HG03060 (cell line): ENCODE measurements at regions not wholly inside any gene's neighbourhood (a gene's known extent, or its start where the extent isn't known, plus 50 kb on each side); places are given as distances from the start of the nearest gene placed in this dataset.

ENCODE experiments used
- ATAC-seq: cut with Tn5 transposase; IDR thresholded peaks from one replicate; pipeline ENCODE4 v1.9.1; 2021; ENCODE audit warnings: low read depth, moderate number of reproducible peaks; ENCODE audit not compliant: unreplicated experiment

DNA sequence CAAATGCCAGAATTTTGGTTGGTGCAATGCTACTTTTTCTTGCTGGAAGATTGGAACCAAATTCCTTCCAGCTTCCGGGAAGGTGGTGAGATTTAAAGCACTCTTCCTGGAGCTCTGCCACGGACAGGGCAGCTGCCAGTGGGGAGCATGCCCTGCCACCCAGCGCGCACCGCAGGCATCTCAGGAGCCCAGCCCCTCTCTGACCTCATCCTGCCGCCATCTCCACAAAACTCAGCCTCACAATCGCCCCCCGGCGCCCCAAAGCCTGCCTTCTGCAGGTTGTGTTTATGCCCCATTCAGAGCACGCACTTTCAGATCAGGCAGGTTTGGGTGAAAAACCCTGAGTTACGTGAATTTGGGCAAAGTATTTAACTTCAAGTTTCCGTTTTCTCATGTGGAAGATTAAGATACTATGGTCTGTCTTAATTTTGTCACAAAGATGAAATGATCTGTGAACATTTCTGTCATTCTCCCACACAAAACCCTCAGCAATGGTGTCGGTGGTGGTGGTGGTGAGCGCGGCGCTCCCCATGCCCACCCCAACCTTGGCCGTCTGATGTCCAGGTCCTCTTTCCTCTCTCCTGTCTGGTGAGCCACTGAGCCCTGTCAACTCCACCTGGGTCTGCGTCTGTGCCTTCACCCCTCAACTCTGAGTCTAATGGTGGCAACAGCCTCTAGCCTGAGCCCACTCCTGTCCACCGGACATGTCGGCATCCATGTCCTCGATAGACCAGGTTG lies 282.8 kb upstream of the SALL3 start:
- ATAC-seq, result no peak

DNA sequence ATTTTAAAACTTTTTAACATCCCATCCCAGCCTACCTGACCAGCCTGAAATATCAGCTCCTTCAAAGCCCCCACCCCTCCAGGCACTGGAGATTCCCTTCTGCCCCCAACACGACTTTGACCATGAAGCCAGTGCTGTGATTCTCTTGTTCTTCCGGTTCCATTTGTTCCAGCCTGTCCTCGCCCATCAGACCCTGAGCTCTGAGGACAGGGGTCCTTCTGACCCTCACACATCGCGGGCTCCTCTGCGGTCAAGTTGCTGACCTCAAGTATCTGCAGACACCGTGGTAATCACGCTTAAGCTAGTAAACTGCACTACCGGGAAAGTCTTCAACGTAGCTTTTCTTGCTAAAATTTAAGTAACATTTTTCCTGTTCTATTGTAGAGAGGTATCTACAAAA lies 282.2 kb upstream of the SALL3 start:
- no peak for ATAC-seq

DNA sequence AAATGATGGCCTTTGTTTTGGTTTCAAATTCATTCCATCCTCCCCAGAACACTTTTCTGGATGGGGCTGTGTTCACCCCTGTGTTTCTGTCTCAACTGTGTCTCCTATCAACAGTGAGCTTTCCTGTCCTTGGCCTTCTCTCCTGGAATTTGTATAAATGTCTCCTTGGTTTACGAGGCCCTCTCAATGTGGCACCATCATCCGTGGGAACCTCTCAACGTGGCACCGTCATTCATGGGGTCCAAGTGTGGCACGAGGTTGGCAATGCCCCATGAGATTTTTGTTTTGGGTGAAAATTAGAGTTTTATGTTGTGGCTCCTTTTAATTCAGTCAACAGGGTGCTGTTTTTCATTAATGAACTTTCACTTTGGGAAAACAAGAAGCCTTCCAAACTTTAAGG lies 280.7 kb upstream of the SALL3 start:
- ATAC-seq, result no peak

DNA sequence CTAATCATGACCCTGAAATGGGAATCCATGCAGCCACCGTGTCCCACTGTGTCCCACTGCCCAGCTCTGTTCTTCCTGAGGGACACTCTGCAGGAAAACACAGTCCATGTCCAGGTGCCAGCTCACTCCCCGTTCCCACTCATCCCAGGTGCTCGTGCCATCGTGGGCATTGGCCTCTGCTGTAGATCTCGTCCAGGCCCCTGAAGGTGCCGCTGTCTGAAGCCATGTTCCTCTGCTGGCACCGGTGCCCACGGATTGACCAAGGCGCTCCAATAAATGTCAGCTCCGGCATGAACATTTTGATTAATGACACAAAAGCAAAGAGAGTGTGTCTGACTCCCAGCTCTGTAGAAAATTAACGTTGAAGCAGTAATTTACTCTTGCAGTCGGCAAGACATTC lies 280.1 kb upstream of the SALL3 start:
- no peak for ATAC-seq

DNA sequence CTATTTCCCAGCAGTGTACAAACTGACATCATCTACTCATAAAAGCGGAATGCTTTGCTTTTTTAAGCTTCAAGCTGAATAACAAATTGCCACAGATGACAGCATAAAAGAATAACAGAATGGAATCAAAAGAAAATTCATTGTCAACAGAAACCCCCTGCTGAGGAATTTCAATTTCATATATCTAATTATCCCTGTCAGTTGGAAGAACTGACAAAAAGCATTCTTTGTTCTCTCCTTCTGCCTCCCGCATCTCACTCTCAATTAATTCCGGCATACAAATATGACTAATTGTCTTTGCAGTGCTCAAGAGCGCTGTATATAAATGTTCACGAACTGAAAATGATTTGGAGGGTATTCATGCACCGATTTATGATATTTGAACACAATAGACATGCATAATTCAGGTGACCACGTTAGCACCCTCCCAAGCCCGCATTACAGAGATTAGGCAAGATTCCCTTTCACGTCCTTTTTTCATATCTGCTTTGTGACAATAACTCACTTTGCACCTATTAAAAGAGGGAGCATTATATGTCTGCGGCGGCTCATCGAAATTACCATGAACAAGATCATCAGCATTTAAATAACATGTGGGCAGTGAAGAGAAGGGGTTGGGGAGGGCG lies 277.7 kb upstream of the SALL3 start:
- no peak for ATAC-seq

DNA sequence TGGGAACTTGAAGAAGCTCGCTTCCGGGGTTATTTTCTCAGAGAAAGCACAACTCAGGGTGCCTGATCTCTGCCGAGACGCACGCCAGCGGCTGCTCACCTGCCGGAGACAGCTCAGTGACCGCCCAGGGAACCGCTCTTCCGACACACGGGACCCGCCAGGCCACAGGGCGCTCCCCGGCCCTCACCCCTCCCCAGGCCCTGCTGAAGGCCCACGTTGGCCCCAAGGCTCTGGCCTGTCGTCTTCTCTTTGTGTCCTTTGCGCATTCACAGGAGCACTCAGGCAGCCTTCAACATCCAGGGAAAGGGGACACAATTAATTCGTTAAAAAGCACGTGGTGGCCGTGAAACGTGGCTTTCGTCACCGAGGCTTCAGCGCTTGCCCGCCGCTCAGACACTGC lies 276.3 kb upstream of the SALL3 start:
- ATAC-seq, result no peak

DNA sequence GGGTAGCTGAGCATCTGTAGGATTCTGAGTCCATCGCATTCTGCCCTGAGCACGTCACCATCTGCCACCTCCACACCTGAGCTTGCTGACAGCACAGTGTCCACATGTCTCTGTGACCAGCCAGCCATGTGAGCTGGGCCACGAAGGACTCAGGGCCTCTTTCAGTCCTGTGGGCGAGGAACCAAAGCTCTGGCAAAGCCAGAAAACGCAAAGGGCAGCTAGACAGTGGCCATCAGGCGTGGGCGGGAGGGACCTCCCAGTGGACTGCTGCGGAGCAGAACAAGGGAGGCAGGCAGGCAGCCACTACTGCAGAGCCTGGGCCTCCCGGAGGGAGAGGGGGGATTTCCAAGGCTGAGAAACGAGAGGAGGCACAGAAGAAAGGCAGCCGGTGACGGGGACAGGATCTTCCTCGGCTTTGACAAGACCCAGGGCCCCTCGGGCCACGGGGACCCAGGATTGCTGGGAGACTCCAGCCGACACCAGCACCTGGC lies 274.6 kb upstream of the SALL3 start:
- no peak for ATAC-seq

DNA sequence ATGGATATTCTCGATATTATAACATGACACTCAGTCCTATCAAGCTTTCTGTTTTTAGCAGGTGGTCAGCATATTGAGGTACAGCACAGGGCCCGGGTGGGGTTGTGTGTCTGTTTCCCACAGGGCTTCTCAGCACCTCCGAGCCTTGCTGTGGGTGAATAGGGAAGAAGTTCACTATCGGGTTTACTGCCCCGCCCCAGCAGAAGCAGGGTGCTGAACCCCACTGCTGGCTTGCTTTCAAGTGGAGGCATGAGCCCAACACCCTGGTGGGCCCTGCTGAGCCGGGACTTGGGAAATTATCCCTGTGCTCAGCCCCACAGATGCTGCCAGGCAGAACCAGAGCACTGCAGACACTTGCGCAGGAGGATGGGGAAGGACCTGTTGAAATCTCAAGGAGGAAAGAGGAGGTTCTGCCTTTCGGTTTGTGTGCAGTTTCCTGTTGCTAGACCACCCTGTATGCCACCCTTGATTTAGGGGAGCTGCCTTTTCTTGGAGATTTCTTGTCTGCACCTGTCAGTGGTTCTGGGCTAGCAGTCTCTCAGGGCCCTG lies 270.3 kb upstream of the SALL3 start:
- no peak for ATAC-seq

DNA sequence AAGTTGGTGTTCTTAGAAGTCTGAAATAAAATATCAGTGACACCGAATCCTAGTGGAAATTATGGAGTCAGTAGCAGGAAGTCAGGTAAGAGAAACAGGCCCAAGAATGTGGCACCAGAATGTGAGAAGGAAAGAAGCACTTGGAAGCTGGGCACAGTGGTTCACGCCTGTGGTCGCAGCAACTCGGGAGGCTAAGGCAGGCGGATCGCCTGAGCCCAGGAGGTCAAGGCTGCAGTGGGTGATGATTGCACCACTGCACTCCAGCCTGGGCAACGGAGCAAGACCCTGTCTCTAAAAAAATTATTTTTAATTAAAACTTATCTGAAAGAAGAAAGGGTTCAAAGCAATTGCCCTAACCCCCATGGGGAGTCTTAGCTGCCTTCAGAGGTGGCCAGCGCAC lies 268.3 kb upstream of the SALL3 start:
- ATAC-seq, result no peak

DNA sequence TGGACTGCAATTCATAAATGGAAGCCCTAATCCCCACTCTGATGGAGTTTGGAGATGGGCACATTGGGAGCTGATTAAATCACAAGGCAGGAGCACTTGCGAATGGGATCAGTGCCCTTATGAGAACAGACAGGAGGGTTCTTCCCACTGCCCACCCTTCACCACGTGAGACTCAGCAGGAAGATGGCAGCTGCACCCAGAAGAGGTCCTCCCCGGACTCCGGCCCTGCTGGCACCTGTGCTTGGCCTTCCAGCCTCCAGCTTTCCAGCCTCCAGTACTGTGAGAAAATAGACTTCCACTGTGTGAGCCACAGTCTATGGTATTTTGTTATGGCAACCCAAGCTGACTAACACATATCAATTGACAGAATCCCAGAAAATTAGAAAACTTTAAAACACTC lies 267.6 kb upstream of the SALL3 start:
- no peak for ATAC-seq

DNA sequence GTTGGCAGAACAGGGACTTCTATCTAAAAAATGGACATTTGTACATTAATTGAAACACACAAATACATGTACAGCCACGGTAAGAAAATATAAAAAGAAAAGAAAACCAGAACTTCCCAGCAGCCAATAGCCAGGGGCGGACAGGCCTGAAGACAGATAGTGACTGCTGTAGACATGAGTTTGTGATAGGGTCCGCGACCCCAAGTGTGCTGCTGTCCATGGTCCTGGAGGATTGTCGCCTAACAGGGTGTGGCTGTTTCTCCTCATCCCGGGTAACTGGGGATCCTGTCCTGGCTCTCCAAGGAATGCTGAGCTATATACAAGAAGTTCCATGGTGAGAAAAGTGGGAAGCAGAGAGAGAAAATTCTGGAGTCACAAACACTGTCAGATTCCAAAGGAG lies 266.5 kb upstream of the SALL3 start:
- ATAC-seq, result no peak

DNA sequence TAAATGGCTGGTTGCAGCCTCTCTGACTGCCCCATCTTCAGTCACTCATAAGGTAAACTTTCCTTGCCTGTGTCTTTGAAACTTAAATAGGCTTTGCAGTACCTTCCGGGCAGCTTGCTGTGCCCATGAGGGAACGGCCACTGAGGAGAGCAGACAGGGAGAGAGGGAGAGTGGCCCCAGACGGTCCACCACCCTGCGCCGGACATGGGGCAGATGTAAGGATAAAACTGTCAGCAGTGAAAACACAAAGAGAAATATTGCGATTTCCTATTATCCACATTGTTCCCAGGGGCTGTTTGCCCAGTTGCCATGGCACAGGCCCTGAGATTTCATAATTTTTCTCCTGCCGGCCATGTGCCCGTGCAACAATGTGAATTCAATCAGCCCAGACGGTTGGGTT lies 265.9 kb upstream of the SALL3 start:
- no peak for ATAC-seq

DNA sequence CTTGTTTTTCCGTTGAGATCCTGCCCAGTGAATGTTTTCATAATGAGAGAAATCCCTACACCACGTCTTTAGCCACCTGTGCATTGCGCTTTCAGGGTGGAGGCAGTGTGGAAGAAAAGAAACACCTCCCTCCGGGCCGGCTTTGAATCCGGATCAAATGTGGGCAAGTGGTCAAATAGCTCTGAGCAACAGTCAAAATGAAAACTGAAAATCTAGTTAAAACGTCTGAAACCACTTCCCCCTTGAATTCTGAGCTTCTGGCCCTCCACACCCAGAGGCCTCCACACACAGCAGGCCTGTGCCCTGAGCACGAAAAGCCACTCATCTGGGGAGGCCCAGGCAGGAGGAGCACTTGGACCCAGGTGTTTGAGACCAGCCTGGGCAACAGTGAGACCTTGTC lies 263.6 kb upstream of the SALL3 start:
- ATAC-seq, result no peak

DNA sequence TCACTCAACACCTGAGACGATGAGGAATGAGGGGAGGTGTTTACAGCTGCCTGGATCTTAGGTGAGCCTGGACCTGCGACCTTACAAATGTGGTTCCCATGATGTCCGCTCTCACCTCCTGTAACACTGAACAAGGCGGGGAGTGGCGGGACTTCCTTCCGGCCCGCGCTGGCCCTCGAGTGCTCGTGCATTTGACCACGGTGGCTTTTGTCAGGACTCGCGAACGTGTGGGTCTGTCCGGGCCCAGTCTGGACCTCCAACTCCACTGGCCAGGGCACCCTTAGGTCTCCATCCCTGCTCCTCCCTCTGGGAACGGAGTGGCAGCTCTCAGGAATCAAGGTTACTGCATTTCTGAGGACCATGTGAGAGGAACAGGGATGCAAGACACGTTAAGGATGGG lies 263.0 kb upstream of the SALL3 start:
- no peak for ATAC-seq

DNA sequence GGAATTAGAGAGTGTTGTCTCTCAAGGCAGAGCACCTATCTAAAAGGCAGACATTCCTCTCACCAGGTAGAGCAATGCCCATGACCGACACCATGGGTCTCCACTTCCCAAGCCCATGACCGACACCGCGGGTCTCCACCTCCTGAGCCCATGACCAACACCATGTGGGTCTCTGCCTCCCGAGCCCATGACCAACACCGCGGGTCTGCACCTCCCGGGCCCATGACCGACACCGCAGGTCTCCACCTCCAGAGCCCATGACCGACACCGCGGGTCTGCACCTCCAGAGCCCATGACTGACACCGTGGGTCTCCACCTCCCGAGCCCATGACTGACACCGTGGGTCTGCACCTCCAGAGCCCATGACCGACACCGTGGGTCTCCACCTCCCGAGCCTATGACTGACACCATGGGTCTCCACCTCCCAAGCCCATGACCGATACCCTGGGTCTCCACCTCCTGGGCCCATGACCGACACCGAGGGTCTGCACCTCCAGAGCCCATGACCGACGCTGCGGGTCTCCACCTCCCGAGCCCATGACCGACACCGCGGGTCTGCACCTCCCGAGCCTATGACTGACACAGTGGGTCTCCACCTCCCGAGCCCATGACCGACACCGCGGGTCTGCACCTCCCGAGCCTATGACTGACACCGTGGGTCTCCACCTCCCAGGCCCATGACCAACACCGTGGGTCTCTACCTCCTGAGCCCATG lies 262.4 kb upstream of the SALL3 start:
- no peak for ATAC-seq

DNA sequence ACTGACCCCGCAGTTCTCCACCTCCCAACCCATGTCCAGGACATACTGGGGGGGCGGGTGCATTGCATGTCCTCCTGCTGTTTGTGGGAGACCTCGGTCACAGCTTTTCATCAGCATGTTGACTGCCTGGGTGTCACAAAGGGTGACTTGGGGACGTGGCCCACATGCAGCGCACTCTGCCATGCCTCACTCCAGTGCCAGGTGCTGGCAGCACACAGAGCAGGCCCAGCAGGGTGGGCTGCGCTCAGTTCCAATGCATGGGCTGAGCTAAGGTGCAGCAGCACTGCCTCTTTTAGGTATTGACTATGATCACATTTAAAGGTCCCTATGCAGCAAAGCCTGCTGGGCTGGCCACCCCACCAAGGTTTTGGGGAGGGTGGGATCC lies 261.9 kb upstream of the SALL3 start:
- ATAC-seq, result no peak

DNA sequence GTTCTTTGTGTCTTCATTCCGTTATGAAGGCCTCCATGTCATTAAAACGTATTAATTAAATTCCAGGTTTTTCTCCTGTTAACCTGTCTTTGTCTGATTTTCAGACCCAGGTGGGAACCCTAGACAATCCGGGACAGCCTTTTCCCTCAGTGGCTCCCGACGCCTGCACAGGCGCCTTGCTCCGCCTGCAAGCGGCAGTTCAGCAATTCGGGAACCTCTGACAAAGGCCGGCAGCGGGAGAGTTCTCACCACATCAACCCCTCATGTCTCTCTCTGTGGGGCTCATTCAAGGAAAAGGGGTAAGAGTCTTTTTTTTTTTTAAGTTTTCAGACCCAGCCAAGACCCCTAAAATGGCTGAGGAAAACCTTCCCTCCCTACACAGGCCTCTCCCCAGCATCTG lies 259.8 kb upstream of the SALL3 start:
- ATAC-seq, result no peak

DNA sequence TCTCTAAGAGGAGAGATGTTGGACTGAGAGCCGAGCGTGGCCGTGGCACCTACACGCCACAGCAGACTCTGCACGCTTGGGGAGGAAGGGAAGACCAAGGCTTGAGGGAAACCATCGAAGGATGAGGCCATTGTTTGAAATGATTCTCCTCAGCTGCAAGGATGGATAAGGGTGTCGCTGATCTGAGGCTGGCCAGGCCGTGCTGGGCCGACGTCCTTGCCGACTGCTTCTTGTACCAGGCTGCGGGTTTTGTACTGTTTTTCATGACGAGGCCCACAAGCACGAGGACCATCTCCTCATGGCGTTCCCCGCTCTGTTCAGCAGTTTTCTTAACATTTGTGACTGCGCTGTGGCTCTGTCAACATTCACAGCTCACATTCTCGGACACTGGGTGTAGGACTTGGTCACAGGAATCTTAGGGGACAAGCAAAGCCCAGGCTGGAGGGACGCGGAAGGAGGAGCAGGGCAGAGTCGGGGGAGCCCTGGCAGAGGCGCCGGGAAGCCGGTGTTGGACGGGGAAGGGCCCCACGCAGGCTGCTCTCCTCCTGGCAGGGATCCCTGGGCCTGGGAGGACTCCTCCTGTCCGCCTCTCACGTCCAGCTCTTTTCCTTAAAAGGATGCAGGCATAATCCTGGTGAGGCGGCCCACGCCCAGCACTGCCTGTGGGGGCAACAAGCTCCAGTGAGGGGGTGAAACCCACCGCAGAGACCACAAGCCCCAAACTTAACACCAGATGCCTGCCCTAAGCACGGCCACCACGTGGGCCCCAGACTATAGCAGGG lies 259.0 kb upstream of the SALL3 start:
- no peak for ATAC-seq

DNA sequence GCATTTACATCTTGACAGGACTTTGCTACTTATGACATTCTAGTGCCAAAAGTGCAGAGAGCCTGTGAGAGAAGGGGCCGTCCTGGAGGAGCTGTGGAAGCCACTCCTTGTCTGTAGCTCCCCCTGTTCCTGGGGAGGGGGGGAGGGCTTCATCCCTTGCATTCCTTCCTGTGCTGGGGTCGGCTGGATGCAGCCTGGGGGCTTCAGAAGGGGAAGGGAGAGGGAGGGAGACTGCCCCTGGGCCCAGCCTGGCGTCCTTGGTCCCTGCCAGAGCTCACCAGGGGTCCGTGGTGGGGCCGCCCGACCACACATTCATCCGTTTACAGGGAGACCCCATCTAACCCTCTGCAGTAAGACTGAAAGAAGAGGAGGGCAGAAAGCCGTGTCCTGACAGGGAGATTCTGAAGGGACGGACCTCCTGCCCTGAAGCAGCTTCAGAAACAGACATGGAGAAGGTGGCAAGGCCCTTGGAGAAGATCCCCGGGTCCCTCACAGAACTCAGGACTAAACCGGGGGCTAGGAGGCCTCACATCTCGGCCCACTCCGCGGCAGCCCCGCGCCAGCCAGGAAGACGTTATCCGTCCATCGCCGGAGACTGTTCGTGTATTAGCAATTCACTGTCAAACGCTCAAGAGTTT lies 258.3 kb upstream of the SALL3 start:
- ATAC-seq, result no peak

DNA sequence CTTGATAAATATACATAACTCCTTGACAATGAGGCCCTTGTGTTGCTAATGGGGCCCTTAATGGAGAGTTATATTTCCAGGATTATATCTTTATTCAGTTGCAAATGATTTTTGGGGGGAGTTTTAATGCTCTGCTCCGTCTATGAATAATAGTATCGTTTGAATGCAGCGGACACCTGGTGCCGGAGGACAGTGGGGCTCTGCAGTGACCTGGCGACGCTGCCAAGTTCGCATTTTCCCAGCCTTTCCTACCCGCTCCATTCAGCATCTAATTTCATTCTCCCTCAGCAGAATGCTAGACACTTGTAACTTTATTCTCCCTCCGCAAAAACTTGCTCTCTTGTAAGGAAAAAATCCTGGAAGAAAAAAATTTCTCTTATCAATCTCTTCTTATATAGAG lies 257.6 kb upstream of the SALL3 start:
- no peak for ATAC-seq
